H1 (cell line): ENCODE measurements at regions not wholly inside any gene's neighbourhood (a gene's known extent, or its start where the extent isn't known, plus 50 kb on each side); places are given as distances from the start of the nearest gene placed in this dataset.

Source experiments
- CTCF ChIA-PET: fragments of 300-600 bp; sonication (Branson Sonifier 250); formaldehyde crosslinking; loops from one replicate; lab custom pipeline; 2021; ENCODE audit not compliant: partially characterized antibody; lab: Charles Lee
- POLR2A ChIA-PET: fragments of 300-600 bp; sonication (Branson Sonifier 250); formaldehyde crosslinking; loops from one replicate; lab custom pipeline; 2021; ENCODE audit warnings: inconsistent platforms; ENCODE audit not compliant: partially characterized antibody; lab: Charles Lee
- DNase-seq, 2 experiments: peaks; one replicate each; pipeline versions ENCODE4 v3.0.0 to v3.0.0-alpha.2; 2010 to 2022; ENCODE audit warnings: low spot score in 2 of 2, low read depth in 1 of 2, mixed read lengths in 1 of 2
- FAIRE-seq: peaks from 2 replicates; lab custom pipeline; 2011; peaks lifted over from hg19 to GRCh38; lab: Jason Lieb, UNC
- H2AFZ ChIP-seq: 2 replicates; pipeline ENCODE4 v1.8.1; 2012; ENCODE audit warnings: low read length, inconsistent platforms
- H2AK5ac ChIP-seq: 2 replicates; pipeline ENCODE4 v1.6.1; 2013; ENCODE audit warnings: low read depth, low read length
- H2BK120ac ChIP-seq: replicated peaks from 2 replicates; pipeline ENCODE3; 2013; ENCODE audit warnings: low read depth, low read length, inconsistent platforms
- H2BK12ac ChIP-seq: 2 replicates; pipeline ENCODE4 v1.6.1; 2013; ENCODE audit warnings: low read depth, low read length
- H2BK15ac ChIP-seq: 2 replicates; pipeline ENCODE4 v1.6.1; 2013; ENCODE audit warnings: low read length
- H2BK20ac ChIP-seq: 2 replicates; pipeline ENCODE4 v1.6.1; 2013; ENCODE audit warnings: low read length
- H2BK5ac ChIP-seq: 2 replicates; pipeline ENCODE4 v1.6.1; 2013; ENCODE audit warnings: low read depth, low read length
- H3K14ac ChIP-seq: 2 replicates; pipeline ENCODE4 v1.6.1; 2013; ENCODE audit warnings: inconsistent platforms; ENCODE audit not compliant: insufficient read length
- H3K18ac ChIP-seq: 2 replicates; pipeline ENCODE4 v1.6.1; 2013; ENCODE audit warnings: low read length; ENCODE audit errors: extremely low read depth
- H3K23ac ChIP-seq: 2 replicates; pipeline ENCODE4 v1.6.1; 2013; ENCODE audit warnings: inconsistent platforms; ENCODE audit not compliant: insufficient read length
- H3K23me2 ChIP-seq: 2 replicates; pipeline ENCODE4 v1.6.1; 2013; ENCODE audit warnings: low read depth, low read length
- H3K27ac ChIP-seq: 2 replicates; pipeline ENCODE4 v1.6.1; 2011; ENCODE audit warnings: low read depth, low read length, inconsistent platforms
- H3K27me3 ChIP-seq, 4 experiments: replicated peaks in 1 of 4; 1 replicate in 1 of 4; 2 replicates in 3 of 4; pipeline versions ENCODE4 v1.6.1 to v1.8.1; 2011 to 2013; ENCODE audit warnings: low read length in 3 of 4, mild to moderate bottlenecking in 3 of 4, inconsistent platforms in 2 of 4, mixed read lengths in 2 of 4, moderate library complexity in 1 of 4; ENCODE audit not compliant: control insufficient read depth in 3 of 4, insufficient read depth in 3 of 4; ENCODE audit errors: extremely low read depth in 1 of 4
- H3K36me3 ChIP-seq, 4 experiments: 2 replicates each; pipeline versions ENCODE4 v1.6.1 to v1.8.1; 2011 to 2013; ENCODE audit warnings: mild to moderate bottlenecking in 4 of 4, low read length in 3 of 4, moderate library complexity in 2 of 4, control low read depth in 1 of 4, inconsistent platforms in 1 of 4; ENCODE audit not compliant: insufficient read depth in 4 of 4, control insufficient read depth in 2 of 4
- H3K4ac ChIP-seq: replicated peaks from 2 replicates; pipeline ENCODE3; 2013; ENCODE audit warnings: low read length, low read depth, mixed read lengths, inconsistent platforms; ENCODE audit not compliant: insufficient read length
- H3K4me1 ChIP-seq, 4 experiments: replicated peaks in 1 of 4; 1 replicate in 1 of 4; 2 replicates in 3 of 4; pipeline versions ENCODE4 v1.6.1 to v1.8.1; 2011 to 2013; ENCODE audit warnings: low read length in 3 of 4, inconsistent platforms in 2 of 4, mixed read lengths in 1 of 4; ENCODE audit not compliant: insufficient read depth in 4 of 4, control insufficient read depth in 3 of 4
- H3K4me2 ChIP-seq, 2 experiments: 2 replicates each; pipeline versions ENCODE4 v1.6.1 to v1.8.1; 2011 to 2013; ENCODE audit warnings: low read depth in 2 of 2, low read length in 2 of 2, control low read depth in 1 of 2, inconsistent platforms in 1 of 2, mild to moderate bottlenecking in 1 of 2; ENCODE audit not compliant: insufficient read depth in 1 of 2
- H3K4me3 ChIP-seq, 4 experiments: fragments of 200-600, 300-600 bp in 1 of 4; sonication (generic), shearing (Covaris generic), sonication (Bioruptor Twin) in 1 of 4; 2 replicates each; pipeline versions ENCODE4 v1.5.1 to v1.8.1; 2011 to 2016; ENCODE audit warnings: low read length in 4 of 4, low read depth in 3 of 4, control low read depth in 2 of 4, inconsistent platforms in 2 of 4, mild to moderate bottlenecking in 2 of 4, mixed read lengths in 1 of 4, moderate library complexity in 1 of 4; ENCODE audit not compliant: insufficient read depth in 2 of 4; ENCODE audit errors: extremely low read depth in 1 of 4
- H3K56ac ChIP-seq: replicated peaks from 2 replicates; pipeline ENCODE3; 2013; ENCODE audit warnings: low read depth, mild to moderate bottlenecking, mixed read lengths, low read length, inconsistent platforms; ENCODE audit not compliant: insufficient read length
- H3K79me1 ChIP-seq: 2 replicates; pipeline ENCODE4 v1.6.1; 2013; ENCODE audit warnings: low read depth, low read length, control low read depth
- H3K79me2 ChIP-seq, 2 experiments: 2 replicates each; pipeline versions ENCODE4 v1.6.1 to v1.8.1; 2012 to 2013; ENCODE audit warnings: low read length in 2 of 2, mild to moderate bottlenecking in 2 of 2, inconsistent platforms in 1 of 2; ENCODE audit not compliant: insufficient read depth in 2 of 2, control insufficient read depth in 1 of 2
- H3K9ac ChIP-seq, 4 experiments: replicated peaks in 1 of 4; 1 replicate in 1 of 4; 2 replicates in 3 of 4; pipeline versions ENCODE4 v1.6.1 to v1.8.1; 2011 to 2013; ENCODE audit warnings: low read depth in 3 of 4, low read length in 3 of 4, control low read depth in 2 of 4, mild to moderate bottlenecking in 2 of 4, moderate library complexity in 2 of 4, inconsistent platforms in 1 of 4; ENCODE audit errors: extremely low read depth in 1 of 4
- H3K9me3 ChIP-seq, 2 experiments: 2 replicates each; pipeline versions ENCODE4 v1.6.1 to v1.8.1; 2012 to 2013; ENCODE audit warnings: mild to moderate bottlenecking in 2 of 2, moderate library complexity in 2 of 2, control low read depth in 1 of 2, inconsistent platforms in 1 of 2, low read depth in 1 of 2, low read length in 1 of 2, mixed read lengths in 1 of 2; ENCODE audit not compliant: insufficient read depth in 2 of 2
- H4K20me1 ChIP-seq, 2 experiments: replicated peaks in 1 of 2; 2 replicates each; pipeline versions ENCODE3 to v1.8.1; 2011 to 2013; ENCODE audit warnings: inconsistent platforms in 2 of 2, low read length in 2 of 2, mild to moderate bottlenecking in 1 of 2; ENCODE audit not compliant: insufficient read depth in 2 of 2, control insufficient read depth in 1 of 2
- H4K5ac ChIP-seq: 2 replicates; pipeline ENCODE4 v1.6.1; 2013; ENCODE audit warnings: low read length, low read depth, mixed read lengths, inconsistent platforms; ENCODE audit not compliant: insufficient read length
- H4K8ac ChIP-seq: 2 replicates; pipeline ENCODE4 v1.8.0; 2013; ENCODE audit warnings: mild to moderate bottlenecking, moderate library complexity, low read length, inconsistent platforms; ENCODE audit not compliant: insufficient read depth; ENCODE audit errors: extremely low read depth
- H4K91ac ChIP-seq: replicated peaks from 2 replicates; pipeline ENCODE3; 2013; ENCODE audit warnings: low read length, mixed read lengths, inconsistent platforms; ENCODE audit not compliant: insufficient read length
- ATF2 ChIP-seq: IDR thresholded peaks from 2 replicates; pipeline ENCODE4 v1.6.1; 2012; ENCODE audit warnings: low read length, inconsistent platforms
- CEBPB ChIP-seq: IDR thresholded peaks from 2 replicates; pipeline ENCODE4 v1.6.1; 2012; ENCODE audit warnings: low read depth, low read length
- CHD2 ChIP-seq: IDR thresholded peaks from 2 replicates; pipeline ENCODE4 v1.6.1; 2012; ENCODE audit warnings: low read length, improper control_type of control experiment
- EZH2 ChIP-seq: fragments of 200-600 bp; sonication (generic); IDR thresholded peaks from 2 replicates; pipeline ENCODE4 v1.7.1; 2012; ENCODE audit warnings: low read depth, mild to moderate bottlenecking, moderate library complexity, low read length, inconsistent platforms; ENCODE audit not compliant: severe bottlenecking
- FOSL1 ChIP-seq: IDR thresholded peaks from 2 replicates; pipeline ENCODE4 v1.6.1; 2011; ENCODE audit warnings: mild to moderate bottlenecking, low read depth, low read length, moderate library complexity; ENCODE audit not compliant: insufficient read depth
- JUN ChIP-seq: IDR thresholded peaks from 2 replicates; pipeline ENCODE4 v1.6.1; 2011; ENCODE audit warnings: low read depth, mild to moderate bottlenecking, improper control_type of control experiment, low read length
- JUND ChIP-seq: IDR thresholded peaks from 2 replicates; pipeline ENCODE4 v1.6.1; 2011; ENCODE audit warnings: mild to moderate bottlenecking, improper control_type of control experiment, low read length
- KDM1A ChIP-seq: fragments of 200-600, 300-600 bp; sonication (generic); IDR thresholded peaks from 2 replicates; pipeline ENCODE4 v1.7.1; 2016; ENCODE audit warnings: mild to moderate bottlenecking, low read length, borderline replicate concordance
- NANOG ChIP-seq: IDR thresholded peaks from 2 replicates; pipeline ENCODE4 v1.6.1; 2011; ENCODE audit warnings: low read length, low read depth, mild to moderate bottlenecking, inconsistent platforms; ENCODE audit not compliant: insufficient read depth, poor library complexity, severe bottlenecking
- RBBP5 ChIP-seq: IDR thresholded peaks from 2 replicates; pipeline ENCODE4 v1.7.1; 2012; ENCODE audit warnings: low read depth, mild to moderate bottlenecking, inconsistent platforms, low read length, moderate library complexity, borderline replicate concordance
- SIN3A ChIP-seq, 2 experiments: IDR thresholded peaks in 1 of 2; conservative IDR thresholded peaks in 1 of 2; 2 replicates each; pipeline ENCODE4 v1.6.1; 2011 to 2012; ENCODE audit warnings: low read length in 2 of 2, improper control_type of control experiment in 1 of 2, low read depth in 1 of 2, mild to moderate bottlenecking in 1 of 2
- TAF1 ChIP-seq: IDR thresholded peaks from 2 replicates; pipeline ENCODE4 v1.6.1; 2011; ENCODE audit warnings: mild to moderate bottlenecking, low read depth, low read length
- ZNF274 ChIP-seq: IDR thresholded peaks from 2 replicates; pipeline ENCODE4 v1.7.0; 2012; ENCODE audit warnings: low read length, borderline replicate concordance; ENCODE audit errors: extremely low read depth
- WGBS, 2 experiments: shearing (Covaris generic) in 1 of 2; methylation state at CpG; one replicate each; pipeline versions ENCODE4 v1.1.6 to v1.1.7; 2013 to 2015; ENCODE audit warnings: low lambda C conversion rate in 2 of 2, mixed read lengths in 2 of 2, inconsistent platforms in 1 of 2, low coverage in 1 of 2, missing lambda C conversion rate in 1 of 2; ENCODE audit not compliant: insufficient replicate concordance in 2 of 2, insufficient coverage in 1 of 2, insufficient read length in 1 of 2; ENCODE audit errors: extremely low coverage in 1 of 2, missing lambda C conversion rate in 1 of 2; 5-methylcytosine and 5-hydroxymethylcytosine counted together

- no peaks in the 10 kb centered on the region for H3K9me3 ChIP-seq
- no peak overlapping the region for H4K5ac ChIP-seq
- no peaks in the 10 kb centered on the region for H3K36me3 ChIP-seq
- H3K18ac ChIP-seq: no peak overlapping the region
- no peak overlapping the region for H2BK120ac ChIP-seq
- H3K56ac ChIP-seq: no peak overlapping the region
- no peak overlapping the region for H2BK12ac ChIP-seq
- H3K4me1 ChIP-seq: peaks cover 2 to 4% (median 3%) of the 10 kb centered on the region in 4 experiments; a peak in 4 of 7 replicates
- H4K8ac ChIP-seq: no peak overlapping the region
- no peak overlapping the region for H2BK5ac ChIP-seq
- H3K4me2 ChIP-seq: no peak overlapping the region
- no peak overlapping the region for H3K23ac ChIP-seq
- H2AFZ ChIP-seq: no peak overlapping the region
- 83% methylated on average over 5 of the region's 5 CpGs; no CpG with 5 or more reads in 1 of the 2 experiments for WGBS, 2 experiments
- ChIA-PET CTCF (interaction anchor here (0.6 to 1.0 kb wide), 2 partner anchors 249 to 1279 kb away, joined by 3 to 5 read pairs; no protein-coding TSS in a partner anchor), POLR2A (no interaction called here)
- H3K4me3 ChIP-seq: no peak overlapping the region
- H2BK20ac ChIP-seq: no peak overlapping the region
- H3K14ac ChIP-seq: no peak overlapping the region
- no peaks in the 10 kb centered on the region for H3K23me2 ChIP-seq
- no peak for FAIRE-seq
- no peak overlapping the region for H4K91ac ChIP-seq
- no peaks in the 10 kb centered on the region for H3K27me3 ChIP-seq
- H4K20me1 ChIP-seq: no peaks in the 10 kb centered on the region
- no peak overlapping the region for H2AK5ac ChIP-seq
- H3K9ac ChIP-seq: no peak overlapping the region
- DNase-seq: no peak
- no peak overlapping the region for H2BK15ac ChIP-seq
- no peak overlapping the region for H3K4ac ChIP-seq
- H3K79me2 ChIP-seq: no peaks in the 10 kb centered on the region
- no peaks in the 10 kb centered on the region for H3K79me1 ChIP-seq
- no peak overlapping the region for H3K27ac ChIP-seq
- TF ChIP-seq EZH2 (no peak), NANOG (no peak), JUND (no peak), RBBP5 (no peak), JUN (no peak), KDM1A (no peak), ZNF274 (no peak), SIN3A (conservative IDR thresholded peaks at IDR 0.05 in 1 of 2, IDR thresholded peaks at IDR 0.05 in 1 of 2; ENCODE audit: low read depth in 1 of 2, low read length in 2 of 2) (no peak), FOSL1 (no peak), CEBPB (no peak), TAF1 (no peak), CHD2 (no peak), ATF2 (no peak)
Measured at GRCh38 chr2:37781028-37781427, 109.6 kb upstream of the CDC42EP3 start.
